ENCODE measurements at regions not wholly inside any gene's neighbourhood (a gene's known extent, or its start where the extent isn't known, plus 50 kb on each side); places are given as distances from the start of the nearest gene placed in this dataset.

DNA sequence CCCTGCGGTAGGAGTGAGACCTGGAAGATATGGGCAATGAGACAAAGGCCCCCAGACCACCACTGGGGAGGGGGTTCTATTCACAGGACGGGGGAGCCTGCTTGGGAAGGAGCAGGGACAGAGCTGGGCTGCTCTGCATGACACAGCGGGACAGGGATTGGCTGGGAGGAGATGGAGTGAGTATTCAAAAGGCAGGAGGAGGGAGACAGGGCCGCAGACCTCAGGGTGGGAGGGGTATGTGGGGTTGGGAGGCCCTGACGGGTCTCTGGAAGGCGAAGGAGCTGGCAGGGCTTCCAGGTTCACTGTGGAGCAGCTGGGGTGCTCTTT, 60.8 kb upstream of the RPS6KA2 start:
- no peak for DNase-seq

DNA sequence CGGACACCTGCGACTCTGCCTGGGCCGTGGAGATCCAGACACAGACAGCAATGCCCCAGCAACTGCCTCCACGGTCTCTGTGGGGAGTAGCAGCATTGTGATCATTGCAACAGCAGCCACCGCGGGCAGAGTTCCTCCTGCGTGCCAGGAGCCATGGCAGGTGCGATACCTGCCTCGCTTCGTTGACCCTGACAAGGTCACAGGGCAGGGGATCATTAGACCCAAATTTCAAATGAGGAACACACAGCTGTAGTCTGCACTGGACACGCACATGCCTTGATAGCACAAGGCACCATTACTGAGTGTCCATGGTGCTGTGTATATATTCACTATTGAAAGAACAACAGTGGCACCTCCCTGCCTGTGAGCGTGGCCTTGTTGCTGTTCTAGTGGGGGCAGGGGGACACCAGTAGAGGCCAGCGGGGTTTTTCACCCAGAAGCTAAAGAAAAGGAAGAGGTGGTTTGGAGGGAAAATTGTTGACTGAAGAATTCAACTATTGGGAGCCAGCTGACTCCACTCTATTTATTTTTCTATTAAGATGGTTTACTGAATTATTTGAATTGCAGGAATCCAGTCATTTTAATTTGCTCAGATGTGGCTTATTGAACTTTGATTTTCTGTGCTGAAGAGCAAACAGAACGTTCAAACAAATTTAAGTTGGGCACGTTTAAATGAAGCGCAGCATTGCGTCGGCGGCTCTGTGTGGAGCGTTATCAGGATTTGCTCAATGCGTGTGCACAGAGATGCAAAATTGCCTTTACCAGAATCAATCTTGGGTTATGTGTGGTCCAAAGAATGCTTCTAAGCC, 60.2 kb upstream of the RPS6KA2 start:
- DNase-seq: no peak

DNA sequence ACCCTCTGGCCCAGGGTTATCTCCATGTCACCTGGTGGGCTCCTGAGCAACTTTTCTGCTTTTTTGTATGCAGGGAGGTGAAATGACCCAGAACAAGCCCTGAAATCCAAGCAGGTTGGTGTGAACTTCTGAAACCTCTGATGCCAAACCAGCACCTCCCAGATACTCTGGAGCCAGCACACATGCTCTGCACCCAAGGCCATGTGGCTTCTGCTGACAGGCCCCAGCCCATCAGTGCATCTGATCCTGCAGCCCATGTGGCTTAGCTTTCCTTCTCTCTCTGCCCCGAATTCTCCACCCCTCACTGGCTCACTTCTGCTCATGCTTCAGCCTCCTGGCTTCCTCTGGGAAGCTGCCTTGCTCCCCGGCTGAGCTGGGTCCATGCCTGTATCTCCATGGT, 59.3 kb upstream of the RPS6KA2 start:
- DNase-seq: no peak

- DNase-seq: no peak
These were observed 57.8 kb upstream of the RPS6KA2 start for GRCh38 chr6:166684866-166685265.

GRCh38 chr6:166684170-166684569, 57.1 kb upstream of the RPS6KA2 start:
- no peak for DNase-seq

GRCh38 chr6:166683477-166683876, 56.4 kb upstream of the RPS6KA2 start:
- DNase-seq: no peak

- DNase-seq: no peak
These were observed 52.5 kb upstream of the RPS6KA2 start for GRCh38 chr6:166679566-166679965.

- no peak for DNase-seq
These were observed 51.4 kb upstream of the RPS6KA2 start for GRCh38 chr6:166678426-166678825.

- DNase-seq: no peak
These were observed 50.9 kb upstream of the RPS6KA2 start for GRCh38 chr6:166677941-166678340.
